ENCODE measurements at regions not wholly inside any gene's neighbourhood (a gene's known extent, or its start where the extent isn't known, plus 50 kb on each side); places are given as distances from the start of the nearest gene placed in this dataset.

GRCh38 chr4:71237641-71238040 lies 101.2 kb upstream of the SLC4A4 start:
- no peak for TF ChIP-seq CTCF (conservative IDR thresholded peaks at IDR 0.05; ENCODE audit: low read length)
- no peak for DNase-seq (ENCODE audit: low read depth)
- H3K4me3 ChIP-seq (ENCODE audit: low read length): no peak overlapping the region

- no peak overlapping the region for H3K4me3 ChIP-seq (ENCODE audit: low read length)
- DNase-seq (ENCODE audit: low read depth): no peak
- no peak for TF ChIP-seq CTCF (conservative IDR thresholded peaks at IDR 0.05; ENCODE audit: low read length)
Observed at GRCh38 chr4:71239365-71239764, 99.5 kb upstream of the SLC4A4 start.

- no peak for TF ChIP-seq CTCF (conservative IDR thresholded peaks at IDR 0.05; ENCODE audit: low read length)
- no peak for DNase-seq (ENCODE audit: low read depth)
- no peak overlapping the region for H3K4me3 ChIP-seq (ENCODE audit: low read length)
Observed at GRCh38 chr4:71240094-71240493, 98.7 kb upstream of the SLC4A4 start.

- no peak for DNase-seq (ENCODE audit: low read depth)
- H3K4me3 ChIP-seq (ENCODE audit: low read length): no peak overlapping the region
- no peak for TF ChIP-seq CTCF (conservative IDR thresholded peaks at IDR 0.05; ENCODE audit: low read length)
Observed at GRCh38 chr4:71241501-71242288, 97.1 kb upstream of the SLC4A4 start.

GRCh38 chr4:71243091-71243833 lies 95.6 kb upstream of the SLC4A4 start:
- H3K4me3 ChIP-seq (ENCODE audit: low read length): no peak overlapping the region
- no peak for TF ChIP-seq CTCF (conservative IDR thresholded peaks at IDR 0.05; ENCODE audit: low read length)
- no peak for DNase-seq (ENCODE audit: low read depth)

GRCh38 chr4:71247706-71248105 lies 91.1 kb upstream of the SLC4A4 start:
- no peak for DNase-seq (ENCODE audit: low read depth)
- no peak for TF ChIP-seq CTCF (conservative IDR thresholded peaks at IDR 0.05; ENCODE audit: low read length)
- no peak overlapping the region for H3K4me3 ChIP-seq (ENCODE audit: low read length)

GRCh38 chr4:71251261-71251660 lies 87.6 kb upstream of the SLC4A4 start:
- H3K4me3 ChIP-seq (ENCODE audit: low read length): no peak overlapping the region
- no peak for TF ChIP-seq CTCF (conservative IDR thresholded peaks at IDR 0.05; ENCODE audit: low read length)
- DNase-seq (ENCODE audit: low read depth): peak; percentile 94

All from AG10803 (cell line).